Right ventricle myocardium inferior (tissue), 1 donor: ENCODE measurements at regions not wholly inside any gene's neighbourhood (a gene's known extent, or its start where the extent isn't known, plus 50 kb on each side); places are given as distances from the start of the nearest gene placed in this dataset.

Source experiments
- ATAC-seq: fragments of 200-7000 bp; cut with Tn5 transposase; one replicate; pipeline ENCODE4 v1.9.1; 2020; ENCODE audit warnings: mild to moderate bottlenecking, moderate library complexity
- DNase-seq: peaks from one replicate; pipeline ENCODE4 v3.0.0; 2021; ENCODE audit errors: missing footprints
- intact Hi-C: fragments of 100-400 bp; cut with DNase I; formaldehyde crosslinking; loops from one replicate; pipeline ENCODE4 v1.11.0; 2022
- donor health status: DM: no; HTN: yes; CAD: no; lungs with severe emphysema.

GRCh38 chr2:66382091-66382490 is 52.8 kb upstream of the MEIS1 start:
- ATAC-seq (no peak), DNase-seq (no peak)
- intact Hi-C loops = no loop called here

- no peak for ATAC-seq
- no peak for DNase-seq
- intact Hi-C loops = no loop called here
These were observed 55.5 kb upstream of the MEIS1 start for GRCh38 chr2:66379473-66379872.

- no peak for ATAC-seq
- DNase-seq = no peak
- intact Hi-C loops = no loop called here
These were observed 57.1 kb upstream of the MEIS1 start for GRCh38 chr2:66377832-66378231.

GRCh38 chr2:66370824-66371223 is 64.1 kb upstream of the MEIS1 start:
- ATAC-seq (no peak), DNase-seq (no peak)
- intact Hi-C loops = no loop called here

- intact Hi-C loops = no loop called here
- no peak for ATAC-seq
- no peak for DNase-seq
These were observed 68.3 kb upstream of the MEIS1 start for GRCh38 chr2:66366619-66367018.

- DNase-seq (no peak), ATAC-seq (peak; percentile 89)
- intact Hi-C loops = no loop called here
These were observed 70.2 kb upstream of the MEIS1 start for GRCh38 chr2:66364495-66365333.

GRCh38 chr2:66362701-66363100 is 72.2 kb upstream of the MEIS1 start:
- intact Hi-C loops = no loop called here
- DNase-seq (no peak), ATAC-seq (no peak)

GRCh38 chr2:66346231-66346664 is 88.7 kb upstream of the MEIS1 start:
- DNase-seq (no peak), ATAC-seq (no peak)
- intact Hi-C loops = no loop called here

- no peak for ATAC-seq
- no peak for DNase-seq
- intact Hi-C loops = no loop called here
These were observed 90.8 kb upstream of the MEIS1 start for GRCh38 chr2:66344087-66344663.

- no peak for ATAC-seq
- no peak for DNase-seq
- intact Hi-C loops = no loop called here
These were observed 91.7 kb upstream of the MEIS1 start for GRCh38 chr2:66343259-66343658.

GRCh38 chr2:66340521-66340920 is 94.4 kb upstream of the MEIS1 start:
- intact Hi-C loops = no loop called here
- DNase-seq (no peak), ATAC-seq (no peak)

- intact Hi-C loops = no loop called here
- no peak for DNase-seq
- ATAC-seq = no peak
These were observed 100.5 kb upstream of the MEIS1 start for GRCh38 chr2:66334237-66335029.

GRCh38 chr2:66331176-66331575 is 103.7 kb upstream of the MEIS1 start:
- no peak for DNase-seq
- no peak for ATAC-seq
- intact Hi-C loops = no loop called here

- ATAC-seq (no peak), DNase-seq (no peak)
- intact Hi-C loops = no loop called here
These were observed 105.8 kb upstream of the MEIS1 start for GRCh38 chr2:66329081-66329605.

- no peak for ATAC-seq
- DNase-seq = no peak
- intact Hi-C loops = no loop called here
These were observed 107.7 kb upstream of the MEIS1 start for GRCh38 chr2:66327066-66327740.

GRCh38 chr2:66324909-66325528 is 109.9 kb upstream of the MEIS1 start:
- intact Hi-C loops = no loop called here
- no peak for DNase-seq
- ATAC-seq = no peak

GRCh38 chr2:66324356-66324755 is 110.6 kb upstream of the MEIS1 start:
- ATAC-seq (no peak), DNase-seq (no peak)
- intact Hi-C loops = no loop called here

- intact Hi-C loops = no loop called here
- DNase-seq (no peak), ATAC-seq (no peak)
These were observed 111.5 kb upstream of the MEIS1 start for GRCh38 chr2:66323406-66323805.
